Loucy (cell line): ENCODE measurements at regions not wholly inside any gene's neighbourhood (a gene's known extent, or its start where the extent isn't known, plus 50 kb on each side); places are given as distances from the start of the nearest gene placed in this dataset.

Experiments used
- H2AFZ ChIP-seq: fragments of 200-600 bp; sonication (generic); 2 replicates; pipeline ENCODE4 v1.6.0; 2016; ENCODE audit warnings: antibody characterized with exemption, mild to moderate bottlenecking, low read length, moderate library complexity
- H3F3A ChIP-seq: fragments of 200-600 bp; 2 replicates; pipeline ENCODE4 v1.6.0; 2016; ENCODE audit warnings: antibody characterized with exemption, low read depth, mild to moderate bottlenecking
- H3K27me3 ChIP-seq: fragments of 200-600 bp; sonication (generic); 2 replicates; pipeline ENCODE4 v1.6.1; 2014; ENCODE audit warnings: low read length, mild to moderate bottlenecking; ENCODE audit not compliant: insufficient read depth, poor library complexity, severe bottlenecking
- H3K36me3 ChIP-seq: fragments of 200-600 bp; sonication (generic); 2 replicates; pipeline ENCODE4 v1.6.1; 2016; ENCODE audit warnings: low read length; ENCODE audit not compliant: insufficient read depth
- H3K4me1 ChIP-seq: fragments of 200-600 bp; sonication (generic); 2 replicates; pipeline ENCODE4 v1.5.1; 2014; ENCODE audit warnings: low read length, mild to moderate bottlenecking; ENCODE audit not compliant: insufficient read depth, poor library complexity, severe bottlenecking
- H3K4me2 ChIP-seq: fragments of 200-600 bp; sonication (generic); 2 replicates; pipeline ENCODE4 v1.6.0; 2014; ENCODE audit warnings: antibody characterized with exemption, low read length, low read depth, mild to moderate bottlenecking; ENCODE audit not compliant: poor library complexity, severe bottlenecking
- H3K4me3 ChIP-seq: fragments of 200-600 bp; sonication (generic); 2 replicates; pipeline ENCODE4 v1.5.1; 2014; ENCODE audit warnings: low read length, mild to moderate bottlenecking, mixed read lengths; ENCODE audit not compliant: poor library complexity, severe bottlenecking
- H3K79me2 ChIP-seq: fragments of 200-600 bp; sonication (generic); 2 replicates; pipeline ENCODE4 v1.6.1; 2014; ENCODE audit warnings: low read length; ENCODE audit not compliant: insufficient read depth
- H3K9ac ChIP-seq: fragments of 200-600 bp; sonication (generic); 2 replicates; pipeline ENCODE4 v1.6.0; 2014; ENCODE audit warnings: mild to moderate bottlenecking, low read depth, low read length, moderate library complexity; ENCODE audit not compliant: poor library complexity, severe bottlenecking
- H3K9me2 ChIP-seq: fragments of 200-600 bp; sonication (generic); replicated peaks from 2 replicates; pipeline ENCODE4 v1.6.1; 2016; ENCODE audit warnings: low read depth, low read length, mixed read lengths
- H3K9me3 ChIP-seq: fragments of 200-600 bp; sonication (generic); 2 replicates; pipeline ENCODE4 v1.6.1; 2014; ENCODE audit warnings: mild to moderate bottlenecking, antibody characterized with exemption, low read length, low read depth; ENCODE audit not compliant: insufficient read depth
- H4K20me1 ChIP-seq: fragments of 200-600 bp; sonication (generic); 2 replicates; pipeline ENCODE4 v1.6.0; 2014; ENCODE audit warnings: antibody characterized with exemption, low read length, mild to moderate bottlenecking; ENCODE audit not compliant: insufficient read depth, poor library complexity, severe bottlenecking
- EZH2phosphoT487 ChIP-seq: fragments of 200-600 bp; IDR thresholded peaks from 2 replicates; pipeline ENCODE4 v1.6.1; 2018; ENCODE audit warnings: antibody characterized with exemption, mild to moderate bottlenecking, moderate library complexity, borderline replicate concordance
- TF ChIP-seq, protein P1 (sequence below): fragments of 200-600 bp; sonication (generic); conservative IDR thresholded peaks from 2 replicates; pipeline ENCODE4 v1.5.1; 2014; ENCODE audit warnings: mild to moderate bottlenecking, antibody characterized with exemption, low read length

DNA sequence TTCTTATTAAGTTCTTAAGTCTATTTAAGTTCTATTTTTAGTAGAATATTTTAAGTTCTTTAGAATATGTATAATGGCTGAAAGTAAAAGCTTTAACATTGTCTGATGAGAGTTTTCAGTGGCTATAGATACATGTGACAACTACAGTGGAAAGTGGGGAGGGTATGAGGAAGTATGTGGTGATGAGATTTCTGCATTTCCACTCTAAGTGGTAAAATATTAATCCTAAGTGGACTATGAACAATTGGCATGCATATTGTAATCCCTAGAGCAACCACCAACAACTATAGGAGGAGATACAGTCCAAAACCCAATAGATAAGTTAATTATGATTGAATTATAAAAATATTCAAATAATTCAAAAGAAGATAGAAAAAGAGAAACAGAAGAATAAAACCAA is 183.6 kb downstream of the GADD45G start:
- H3F3A ChIP-seq, result no peaks in the 10 kb centered on the region
- H3K4me1 ChIP-seq, result no peaks in the 10 kb centered on the region
- H4K20me1 ChIP-seq, result no peaks in the 10 kb centered on the region
- no peak overlapping the region for H3K4me3 ChIP-seq
- H3K9me3 ChIP-seq, result no peaks in the 10 kb centered on the region
- no peaks in the 10 kb centered on the region for H3K27me3 ChIP-seq
- H3K79me2 ChIP-seq, result no peaks in the 10 kb centered on the region
- H3K36me3 ChIP-seq, result no peaks in the 10 kb centered on the region
- TF ChIP-seq, protein P1, sequence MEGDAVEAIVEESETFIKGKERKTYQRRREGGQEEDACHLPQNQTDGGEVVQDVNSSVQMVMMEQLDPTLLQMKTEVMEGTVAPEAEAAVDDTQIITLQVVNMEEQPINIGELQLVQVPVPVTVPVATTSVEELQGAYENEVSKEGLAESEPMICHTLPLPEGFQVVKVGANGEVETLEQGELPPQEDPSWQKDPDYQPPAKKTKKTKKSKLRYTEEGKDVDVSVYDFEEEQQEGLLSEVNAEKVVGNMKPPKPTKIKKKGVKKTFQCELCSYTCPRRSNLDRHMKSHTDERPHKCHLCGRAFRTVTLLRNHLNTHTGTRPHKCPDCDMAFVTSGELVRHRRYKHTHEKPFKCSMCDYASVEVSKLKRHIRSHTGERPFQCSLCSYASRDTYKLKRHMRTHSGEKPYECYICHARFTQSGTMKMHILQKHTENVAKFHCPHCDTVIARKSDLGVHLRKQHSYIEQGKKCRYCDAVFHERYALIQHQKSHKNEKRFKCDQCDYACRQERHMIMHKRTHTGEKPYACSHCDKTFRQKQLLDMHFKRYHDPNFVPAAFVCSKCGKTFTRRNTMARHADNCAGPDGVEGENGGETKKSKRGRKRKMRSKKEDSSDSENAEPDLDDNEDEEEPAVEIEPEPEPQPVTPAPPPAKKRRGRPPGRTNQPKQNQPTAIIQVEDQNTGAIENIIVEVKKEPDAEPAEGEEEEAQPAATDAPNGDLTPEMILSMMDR, result no peak
- TF ChIP-seq EZH2phosphoT487, result no peak
- H3K4me2 ChIP-seq, result no peak overlapping the region
- no peak overlapping the region for H3K9ac ChIP-seq
- no peaks in the 10 kb centered on the region for H3K9me2 ChIP-seq
- H2AFZ ChIP-seq, result no peak overlapping the region

DNA sequence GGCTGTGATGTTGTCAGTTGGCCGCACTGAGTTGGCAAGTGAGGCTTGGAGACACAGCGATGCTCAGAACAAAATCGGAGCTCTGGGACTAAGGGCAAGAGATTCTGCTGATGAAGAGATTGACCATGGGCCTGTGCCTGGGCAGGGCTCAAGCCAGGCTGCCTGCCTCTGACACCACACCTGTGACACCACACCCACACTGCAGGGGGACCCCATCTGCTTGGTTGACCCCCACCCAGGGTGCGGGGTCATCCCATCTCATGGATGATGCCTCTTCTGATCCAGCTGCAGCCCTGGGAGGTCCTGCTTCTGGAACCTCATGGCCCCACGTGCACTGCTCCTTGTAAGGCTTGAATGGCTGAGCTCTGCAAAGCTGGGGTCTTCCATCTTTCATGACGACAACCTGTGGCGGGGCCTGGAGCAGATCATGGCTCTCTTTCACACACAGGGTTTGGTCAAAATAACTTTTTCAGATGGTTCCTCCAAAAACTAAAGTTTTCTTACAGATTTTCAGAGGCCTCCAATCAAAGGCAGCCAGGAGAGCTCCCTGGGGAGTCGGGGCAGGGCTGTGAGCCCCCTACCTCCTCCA is 185.2 kb downstream of the GADD45G start:
- Histone ChIP-seq H3K79me2 (no peaks in the 10 kb centered on the region), H3K4me3 (no peak overlapping the region), H3K9ac (no peak overlapping the region), H3K9me3 (no peaks in the 10 kb centered on the region), H3K27me3 (no peaks in the 10 kb centered on the region), H3F3A (no peaks in the 10 kb centered on the region), H3K4me2 (no peak overlapping the region), H3K9me2 (no peaks in the 10 kb centered on the region), H2AFZ (no peak overlapping the region), H3K4me1 (no peaks in the 10 kb centered on the region), H3K36me3 (no peaks in the 10 kb centered on the region), H4K20me1 (no peaks in the 10 kb centered on the region)
- TF ChIP-seq EZH2phosphoT487, result no peak
- TF ChIP-seq, protein P1, result no peak

DNA sequence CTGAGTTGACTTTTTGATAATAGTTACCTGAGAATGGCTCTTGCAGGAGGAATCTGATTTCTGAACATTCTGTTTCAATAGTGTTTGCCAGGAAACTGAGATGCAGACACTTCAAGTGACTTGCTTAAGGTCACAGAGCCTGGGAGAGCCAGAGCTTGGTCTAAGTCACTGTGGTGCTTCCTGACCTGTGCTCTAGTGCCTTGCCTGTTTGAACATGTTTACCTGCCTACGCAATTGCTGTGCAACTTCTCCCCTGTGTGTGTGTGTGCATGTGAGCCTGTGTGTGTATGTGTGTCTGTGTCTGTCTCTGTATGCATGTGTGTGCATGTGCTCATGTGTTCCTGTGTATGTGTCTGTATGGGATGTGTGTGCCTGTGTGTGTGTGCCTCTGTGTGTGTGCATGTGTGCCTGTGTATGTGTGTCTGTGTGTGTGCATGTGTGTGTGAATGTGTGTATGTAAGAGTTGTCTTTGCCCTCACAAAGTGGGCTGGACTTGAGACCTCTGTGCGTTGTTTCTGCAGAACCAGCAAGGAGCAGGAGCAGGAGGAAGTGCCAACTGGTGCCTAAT is 185.8 kb downstream of the GADD45G start:
- no peaks in the 10 kb centered on the region for H4K20me1 ChIP-seq
- no peaks in the 10 kb centered on the region for H3K27me3 ChIP-seq
- no peaks in the 10 kb centered on the region for H3K36me3 ChIP-seq
- H3K4me2 ChIP-seq, result no peak overlapping the region
- no peaks in the 10 kb centered on the region for H3K79me2 ChIP-seq
- H3K9me2 ChIP-seq, result no peaks in the 10 kb centered on the region
- TF ChIP-seq EZH2phosphoT487, result no peak
- TF ChIP-seq, protein P1, result no peak
- no peaks in the 10 kb centered on the region for H3K4me1 ChIP-seq
- H2AFZ ChIP-seq, result no peak overlapping the region
- no peak overlapping the region for H3K9ac ChIP-seq
- H3F3A ChIP-seq, result no peaks in the 10 kb centered on the region
- H3K9me3 ChIP-seq, result no peaks in the 10 kb centered on the region
- no peak overlapping the region for H3K4me3 ChIP-seq
